ENCODE measurements at regions not wholly inside any gene's neighbourhood (a gene's known extent, or its start where the extent isn't known, plus 50 kb on each side); places are given as distances from the start of the nearest gene placed in this dataset.
A peak's percentile ranks its signal among the peaks of the same experiment; 100 is the strongest.

- no peak overlapping the region for H2BK12ac ChIP-seq (ENCODE audit: low read length)
- DNase-seq (ENCODE audit: low spot score), result no peak
- no CpG with 5 or more reads among the region's 4 CpGs for WGBS, 2 donors (ENCODE audit: extremely low coverage in 2 of 2, insufficient read length in 2 of 2, insufficient replicate concordance in 1 of 2)
- H2AK5ac ChIP-seq (ENCODE audit: low read depth, low read length), result no peak overlapping the region
- H3K18ac ChIP-seq (ENCODE audit: low read length), result no peak overlapping the region
- H3K79me1 ChIP-seq (ENCODE audit: low read depth, low read length), result peaks cover 2% of the 10 kb centered on the region
- H3K9ac ChIP-seq (ENCODE audit: low read depth, low read length, poor library complexity), result no peak overlapping the region
- H3K27me3 ChIP-seq (ENCODE audit: control insufficient read depth in 3 of 3, insufficient read depth in 3 of 3, low read depth in 1 of 3, low read length in 3 of 3), result peaks cover 0 to 2% (median 0%) of the 10 kb centered on the region in 3 experiments
- H2BK5ac ChIP-seq (ENCODE audit: low read length), result no peak overlapping the region
- H3K27ac ChIP-seq (replicated peaks; ENCODE audit: low read length), result no peak overlapping the region
- no peak overlapping the region for H2BK120ac ChIP-seq (ENCODE audit: low read depth, low read length)
- H3K4me3 ChIP-seq (ENCODE audit: low read length in 2 of 2), result no peak overlapping the region
- H3K36me3 ChIP-seq (replicated peaks in 1 of 2; ENCODE audit: control insufficient read depth in 2 of 2, insufficient read depth in 2 of 2, low read length in 2 of 2), result no peaks in the 10 kb centered on the region
- no peak overlapping the region for H3K14ac ChIP-seq (ENCODE audit: low read length)
- no peak overlapping the region for H2AFZ ChIP-seq (ENCODE audit: low read length)
- H4K8ac ChIP-seq (ENCODE audit: low read depth, low read length), result no peak overlapping the region
- no peaks in the 10 kb centered on the region for H3K4me1 ChIP-seq (ENCODE audit: control insufficient read depth in 2 of 2, insufficient read depth in 1 of 2, low read depth in 1 of 2, low read length in 2 of 2)
- no peak overlapping the region for H3K4me2 ChIP-seq (ENCODE audit: insufficient read depth, low read length, poor library complexity, severe bottlenecking)
- no peak overlapping the region for H2BK15ac ChIP-seq (ENCODE audit: low read length)
- H4K91ac ChIP-seq (ENCODE audit: low read depth, low read length, poor library complexity), result no peak overlapping the region
- H3K23ac ChIP-seq (ENCODE audit: low read depth, low read length, poor library complexity), result no peak overlapping the region
- no peak overlapping the region for H3K4ac ChIP-seq (ENCODE audit: low read length)
- H3K9me3 ChIP-seq (replicated peaks in 1 of 2; ENCODE audit: control insufficient read depth in 2 of 2, insufficient read depth in 1 of 2, low read depth in 1 of 2, low read length in 2 of 2), result no peaks in the 10 kb centered on the region
Observed at GRCh38 chr10:7045891-7046599, 364.8 kb downstream of the SFMBT2 start.

GRCh38 chr10:7043055-7043653 is 367.7 kb downstream of the SFMBT2 start:
- no peak overlapping the region for H2BK120ac ChIP-seq (ENCODE audit: low read depth, low read length)
- peaks cover 0 to 2% (median 0%) of the 10 kb centered on the region in 3 experiments for H3K27me3 ChIP-seq (ENCODE audit: control insufficient read depth in 3 of 3, insufficient read depth in 3 of 3, low read depth in 1 of 3, low read length in 3 of 3)
- H2BK12ac ChIP-seq (ENCODE audit: low read length), result no peak overlapping the region
- H3K14ac ChIP-seq (ENCODE audit: low read length), result no peak overlapping the region
- H2AK5ac ChIP-seq (ENCODE audit: low read depth, low read length), result no peak overlapping the region
- no peak overlapping the region for H3K4ac ChIP-seq (ENCODE audit: low read length)
- no peak overlapping the region for H3K4me2 ChIP-seq (ENCODE audit: insufficient read depth, low read length, poor library complexity, severe bottlenecking)
- H4K8ac ChIP-seq (ENCODE audit: low read depth, low read length), result no peak overlapping the region
- WGBS, 2 donors (ENCODE audit: extremely low coverage in 2 of 2, insufficient read length in 2 of 2, insufficient replicate concordance in 1 of 2), result no CpG with 5 or more reads among the region's 3 CpGs
- no peak for DNase-seq (ENCODE audit: low spot score)
- no peak overlapping the region for H2AFZ ChIP-seq (ENCODE audit: low read length)
- H3K9me3 ChIP-seq (replicated peaks in 1 of 2; ENCODE audit: control insufficient read depth in 2 of 2, insufficient read depth in 1 of 2, low read depth in 1 of 2, low read length in 2 of 2), result no peaks in the 10 kb centered on the region
- no peaks in the 10 kb centered on the region for H3K4me1 ChIP-seq (ENCODE audit: control insufficient read depth in 2 of 2, insufficient read depth in 1 of 2, low read depth in 1 of 2, low read length in 2 of 2)
- H3K23ac ChIP-seq (ENCODE audit: low read depth, low read length, poor library complexity), result peak overlapping the region; percentile 19
- H3K18ac ChIP-seq (ENCODE audit: low read length), result peak overlapping the region; percentile 15
- no peak overlapping the region for H3K9ac ChIP-seq (ENCODE audit: low read depth, low read length, poor library complexity)
- H3K36me3 ChIP-seq (replicated peaks in 1 of 2; ENCODE audit: control insufficient read depth in 2 of 2, insufficient read depth in 2 of 2, low read length in 2 of 2), result no peaks in the 10 kb centered on the region
- no peak overlapping the region for H2BK15ac ChIP-seq (ENCODE audit: low read length)
- H4K91ac ChIP-seq (ENCODE audit: low read depth, low read length, poor library complexity), result no peak overlapping the region
- no peak overlapping the region for H3K27ac ChIP-seq (replicated peaks; ENCODE audit: low read length)
- no peak overlapping the region for H3K4me3 ChIP-seq (ENCODE audit: low read length in 2 of 2)
- no peak overlapping the region for H2BK5ac ChIP-seq (ENCODE audit: low read length)
- peaks cover 2% of the 10 kb centered on the region for H3K79me1 ChIP-seq (ENCODE audit: low read depth, low read length)

- Histone ChIP-seq H2BK12ac (ENCODE audit: low read length) (no peak overlapping the region), H2BK15ac (ENCODE audit: low read length) (no peak overlapping the region), H3K4me2 (ENCODE audit: insufficient read depth, low read length, poor library complexity, severe bottlenecking) (no peak overlapping the region), H2AK5ac (ENCODE audit: low read depth, low read length) (no peak overlapping the region), H4K91ac (ENCODE audit: low read depth, low read length, poor library complexity) (no peak overlapping the region), H3K27ac (replicated peaks; ENCODE audit: low read length) (no peak overlapping the region), H2BK5ac (ENCODE audit: low read length) (no peak overlapping the region), H3K36me3 (replicated peaks in 1 of 2; ENCODE audit: control insufficient read depth in 2 of 2, insufficient read depth in 2 of 2, low read length in 2 of 2) (no peaks in the 10 kb centered on the region), H3K9ac (ENCODE audit: low read depth, low read length, poor library complexity) (no peak overlapping the region), H3K4me3 (ENCODE audit: low read length in 2 of 2) (no peak overlapping the region), H3K4ac (ENCODE audit: low read length) (no peak overlapping the region), H3K18ac (ENCODE audit: low read length) (no peak overlapping the region), H3K14ac (ENCODE audit: low read length) (no peak overlapping the region), H3K79me1 (ENCODE audit: low read depth, low read length) (peaks cover 2% of the 10 kb centered on the region), H3K9me3 (replicated peaks in 1 of 2; ENCODE audit: control insufficient read depth in 2 of 2, insufficient read depth in 1 of 2, low read depth in 1 of 2, low read length in 2 of 2) (no peaks in the 10 kb centered on the region), H3K27me3 (ENCODE audit: control insufficient read depth in 3 of 3, insufficient read depth in 3 of 3, low read depth in 1 of 3, low read length in 3 of 3) (peaks cover 0 to 2% (median 0%) of the 10 kb centered on the region in 3 experiments), H3K23ac (ENCODE audit: low read depth, low read length, poor library complexity) (no peak overlapping the region), H2AFZ (ENCODE audit: low read length) (no peak overlapping the region), H3K4me1 (ENCODE audit: control insufficient read depth in 2 of 2, insufficient read depth in 1 of 2, low read depth in 1 of 2, low read length in 2 of 2) (no peaks in the 10 kb centered on the region), H2BK120ac (ENCODE audit: low read depth, low read length) (no peak overlapping the region), H4K8ac (ENCODE audit: low read depth, low read length) (no peak overlapping the region)
- no CpG with 5 or more reads among the region's 6 CpGs for WGBS, 2 donors (ENCODE audit: extremely low coverage in 2 of 2, insufficient read length in 2 of 2, insufficient replicate concordance in 1 of 2)
- DNase-seq (ENCODE audit: low spot score), result no peak
Observed at GRCh38 chr10:7042419-7043054, 368.3 kb downstream of the SFMBT2 start.

- no peaks in the 10 kb centered on the region for H3K4me1 ChIP-seq (ENCODE audit: control insufficient read depth in 2 of 2, insufficient read depth in 1 of 2, low read depth in 1 of 2, low read length in 2 of 2)
- no peak overlapping the region for H3K27ac ChIP-seq (replicated peaks; ENCODE audit: low read length)
- H3K14ac ChIP-seq (ENCODE audit: low read length), result no peak overlapping the region
- H2BK15ac ChIP-seq (ENCODE audit: low read length), result no peak overlapping the region
- H3K4ac ChIP-seq (ENCODE audit: low read length), result no peak overlapping the region
- no peaks in the 10 kb centered on the region for H3K36me3 ChIP-seq (replicated peaks in 1 of 2; ENCODE audit: control insufficient read depth in 2 of 2, insufficient read depth in 2 of 2, low read length in 2 of 2)
- no peak overlapping the region for H3K18ac ChIP-seq (ENCODE audit: low read length)
- H4K8ac ChIP-seq (ENCODE audit: low read depth, low read length), result no peak overlapping the region
- H3K27me3 ChIP-seq (ENCODE audit: control insufficient read depth in 3 of 3, insufficient read depth in 3 of 3, low read depth in 1 of 3, low read length in 3 of 3), result peaks cover 0 to 2% (median 0%) of the 10 kb centered on the region in 3 experiments
- H3K4me3 ChIP-seq (ENCODE audit: low read length in 2 of 2), result no peak overlapping the region
- H3K4me2 ChIP-seq (ENCODE audit: insufficient read depth, low read length, poor library complexity, severe bottlenecking), result no peak overlapping the region
- DNase-seq (ENCODE audit: low spot score), result no peak
- no peak overlapping the region for H2AFZ ChIP-seq (ENCODE audit: low read length)
- WGBS, 2 donors (ENCODE audit: extremely low coverage in 2 of 2, insufficient read length in 2 of 2, insufficient replicate concordance in 1 of 2), result no CpG with 5 or more reads among the region's 4 CpGs
- H4K91ac ChIP-seq (ENCODE audit: low read depth, low read length, poor library complexity), result no peak overlapping the region
- H2BK12ac ChIP-seq (ENCODE audit: low read length), result no peak overlapping the region
- H2BK120ac ChIP-seq (ENCODE audit: low read depth, low read length), result no peak overlapping the region
- H2BK5ac ChIP-seq (ENCODE audit: low read length), result no peak overlapping the region
- no peak overlapping the region for H2AK5ac ChIP-seq (ENCODE audit: low read depth, low read length)
- no peaks in the 10 kb centered on the region for H3K9me3 ChIP-seq (replicated peaks in 1 of 2; ENCODE audit: control insufficient read depth in 2 of 2, insufficient read depth in 1 of 2, low read depth in 1 of 2, low read length in 2 of 2)
- H3K79me1 ChIP-seq (ENCODE audit: low read depth, low read length), result peaks cover 2% of the 10 kb centered on the region
- H3K23ac ChIP-seq (ENCODE audit: low read depth, low read length, poor library complexity), result no peak overlapping the region
- H3K9ac ChIP-seq (ENCODE audit: low read depth, low read length, poor library complexity), result no peak overlapping the region
Observed at GRCh38 chr10:7042000-7042399, 368.8 kb downstream of the SFMBT2 start.

All from neuronal stem cell (in vitro differentiated cells).